ENCODE measurements at regions not wholly inside any gene's neighbourhood (a gene's known extent, or its start where the extent isn't known, plus 50 kb on each side); places are given as distances from the start of the nearest gene placed in this dataset.

- H3K9me3 ChIP-seq: no peaks in the 10 kb centered on the region
- no peak for DNase-seq (ENCODE audit: low spot score)
- H3K4me1 ChIP-seq (replicated peaks): no peaks in the 10 kb centered on the region
- TF ChIP-seq POLR2A (IDR thresholded peaks at IDR 0.05) (no peak), POLR2AphosphoS5 (IDR thresholded peaks at IDR 0.05) (no peak), CTCF (IDR thresholded peaks at IDR 0.05) (no peak)
- no peaks in the 10 kb centered on the region for H3K36me3 ChIP-seq
- no peak overlapping the region for H3K4me3 ChIP-seq
- intact Hi-C loops (cut with DNase I): no loop called here
- 86% methylated on average over 2 of the region's 2 CpGs for WGBS
- H3K27me3 ChIP-seq (replicated peaks; ENCODE audit: insufficient read depth): no peaks in the 10 kb centered on the region
- no peak overlapping the region for H3K27ac ChIP-seq
These were observed 948.3 kb downstream of the SLITRK1 start for GRCh38 chr13:82934000-82934399.

DNA sequence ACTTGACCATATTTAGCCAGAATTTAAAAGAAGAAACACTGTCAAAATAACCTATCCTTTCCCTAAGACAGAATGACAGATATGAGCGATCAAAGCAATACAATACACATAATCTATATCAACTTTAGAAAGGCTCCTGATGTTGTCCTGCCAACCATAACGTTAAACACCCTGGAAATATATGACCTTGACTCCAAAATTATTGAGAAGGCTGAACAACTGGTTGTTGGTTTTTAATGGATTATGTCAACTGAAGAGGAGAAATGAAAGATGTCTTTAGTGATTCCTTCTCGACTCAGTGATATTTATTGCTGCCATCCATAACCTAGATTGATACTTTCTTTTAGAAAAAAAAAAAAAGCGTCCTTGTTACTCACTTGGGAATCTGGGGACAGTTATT is 957.2 kb downstream of the SLITRK1 start:
- intact Hi-C loops (cut with DNase I): no loop called here
- no peak overlapping the region for H3K27ac ChIP-seq
- H3K9me3 ChIP-seq: no peaks in the 10 kb centered on the region
- DNase-seq (ENCODE audit: low spot score): no peak
- WGBS: 74% methylated on average over 4 of the region's 4 CpGs
- H3K4me3 ChIP-seq: no peak overlapping the region
- H3K27me3 ChIP-seq (replicated peaks; ENCODE audit: insufficient read depth): no peaks in the 10 kb centered on the region
- H3K4me1 ChIP-seq (replicated peaks): no peaks in the 10 kb centered on the region
- H3K36me3 ChIP-seq: no peaks in the 10 kb centered on the region
- TF ChIP-seq CTCF (IDR thresholded peaks at IDR 0.05) (no peak), POLR2A (IDR thresholded peaks at IDR 0.05) (no peak), POLR2AphosphoS5 (IDR thresholded peaks at IDR 0.05) (no peak)

DNA sequence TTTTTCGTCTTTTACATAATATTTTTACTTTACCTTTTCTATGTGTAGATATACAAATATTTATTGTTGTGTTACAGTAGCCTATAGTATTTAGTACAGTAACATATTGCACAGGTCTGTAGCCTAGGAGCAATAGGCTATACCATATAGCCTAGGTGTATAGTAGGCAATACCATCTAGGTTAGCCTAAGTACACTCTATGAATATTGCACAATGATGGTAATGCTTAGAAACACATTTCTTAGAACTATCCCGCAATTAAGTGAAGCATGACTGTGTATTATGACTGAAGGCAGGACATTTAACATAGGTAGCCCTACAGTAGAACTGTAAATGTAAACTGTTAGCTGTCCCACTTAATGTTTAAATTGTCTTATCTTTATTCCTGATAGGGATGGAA is 964.3 kb downstream of the SLITRK1 start:
- TF ChIP-seq POLR2AphosphoS5 (IDR thresholded peaks at IDR 0.05) (no peak), POLR2A (IDR thresholded peaks at IDR 0.05) (no peak), CTCF (IDR thresholded peaks at IDR 0.05) (no peak)
- H3K27me3 ChIP-seq (replicated peaks; ENCODE audit: insufficient read depth): no peaks in the 10 kb centered on the region
- no peaks in the 10 kb centered on the region for H3K4me1 ChIP-seq (replicated peaks)
- H3K36me3 ChIP-seq: no peaks in the 10 kb centered on the region
- H3K9me3 ChIP-seq: no peaks in the 10 kb centered on the region
- no peak overlapping the region for H3K4me3 ChIP-seq
- H3K27ac ChIP-seq: no peak overlapping the region
- 93% methylated on average over 2 of the region's 2 CpGs for whole genome bisulfite sequencing
- DNase-seq (ENCODE audit: low spot score): no peak
- intact Hi-C loops (cut with DNase I): no loop called here

DNA sequence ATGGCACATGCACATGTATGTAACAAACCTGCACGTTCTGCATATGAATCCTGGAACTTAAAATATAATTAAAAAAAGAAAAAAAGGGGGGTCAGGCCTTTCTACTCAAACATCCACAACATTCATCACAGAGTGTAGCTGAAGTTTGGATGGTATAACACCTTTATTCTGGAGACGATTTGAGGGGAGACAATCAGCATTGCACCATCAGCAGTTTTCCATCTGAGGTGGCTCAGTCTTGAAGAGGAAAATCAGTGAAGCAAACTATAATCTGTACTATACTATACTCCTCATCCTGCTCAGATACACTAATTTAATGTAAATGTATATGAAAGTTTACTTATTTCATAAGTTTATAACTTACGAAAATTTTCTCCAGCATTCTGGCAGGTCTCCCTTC is 969.7 kb downstream of the SLITRK1 start:
- H3K27ac ChIP-seq: no peak overlapping the region
- H3K4me3 ChIP-seq: no peak overlapping the region
- TF ChIP-seq POLR2AphosphoS5 (IDR thresholded peaks at IDR 0.05) (no peak), POLR2A (IDR thresholded peaks at IDR 0.05) (no peak), CTCF (IDR thresholded peaks at IDR 0.05) (no peak)
- no peaks in the 10 kb centered on the region for H3K4me1 ChIP-seq (replicated peaks)
- 90% methylated on average over 3 of the region's 3 CpGs for WGBS
- no peak for DNase-seq (ENCODE audit: low spot score)
- no peaks in the 10 kb centered on the region for H3K9me3 ChIP-seq
- intact Hi-C loops (cut with DNase I): no loop called here
- no peaks in the 10 kb centered on the region for H3K36me3 ChIP-seq
- no peaks in the 10 kb centered on the region for H3K27me3 ChIP-seq (replicated peaks; ENCODE audit: insufficient read depth)

DNA sequence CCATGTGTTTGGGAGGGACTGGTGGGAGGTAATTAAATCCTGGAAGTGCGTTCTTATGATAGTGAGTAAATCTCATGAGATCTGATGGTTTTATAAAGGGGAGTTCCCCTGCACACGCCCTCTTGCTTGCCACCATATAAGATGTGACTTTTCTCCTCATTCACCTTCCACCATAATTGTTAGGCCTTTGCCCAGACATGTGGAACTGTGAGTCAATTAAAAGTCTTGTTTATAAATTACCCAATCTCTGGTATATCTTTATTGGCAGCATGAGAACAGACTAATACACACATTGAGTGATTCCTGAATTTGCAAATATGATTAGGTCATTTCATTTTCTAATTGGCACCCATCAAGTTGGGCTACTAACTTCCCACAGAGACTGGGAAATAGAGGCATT is 977.2 kb downstream of the SLITRK1 start:
- no peak overlapping the region for H3K27ac ChIP-seq
- H3K9me3 ChIP-seq: no peaks in the 10 kb centered on the region
- WGBS: 46% methylated on average over 2 of the region's 2 CpGs
- no peaks in the 10 kb centered on the region for H3K27me3 ChIP-seq (replicated peaks; ENCODE audit: insufficient read depth)
- no peak for TF ChIP-seq CTCF (IDR thresholded peaks at IDR 0.05)
- no peak for TF ChIP-seq POLR2AphosphoS5 (IDR thresholded peaks at IDR 0.05)
- TF ChIP-seq POLR2A (IDR thresholded peaks at IDR 0.05): no peak
- no peaks in the 10 kb centered on the region for H3K36me3 ChIP-seq
- no peak for DNase-seq (ENCODE audit: low spot score)
- no peaks in the 10 kb centered on the region for H3K4me1 ChIP-seq (replicated peaks)
- no peak overlapping the region for H3K4me3 ChIP-seq
- intact Hi-C loops (cut with DNase I): no loop called here
